Activated CD4-positive, CD25-positive, alpha-beta regulatory T cell treated with anti-CD3 and anti-CD28 coated beads, Interleukin-2, amount 50 U/mL, for 72 hours (primary cell): ENCODE measurements at regions not wholly inside any gene's neighbourhood (a gene's known extent, or its start where the extent isn't known, plus 50 kb on each side); places are given as distances from the start of the nearest gene placed in this dataset.

ENCODE experiments used
- DNase-seq: peaks from one replicate; pipeline ENCODE4 v3.0.0; 2021

- no peak for DNase-seq
Observed at GRCh38 chr13:33373624-33374023, 88.1 kb upstream of the STARD13 start.

- no peak for DNase-seq
Observed at GRCh38 chr13:33375421-33375820, 89.9 kb upstream of the STARD13 start.

- DNase-seq, result no peak
Observed at GRCh38 chr13:33376212-33376611, 90.7 kb upstream of the STARD13 start.

GRCh38 chr13:33377411-33377810 is 91.9 kb upstream of the STARD13 start:
- DNase-seq, result no peak

- DNase-seq, result no peak
Observed at GRCh38 chr13:33377825-33378224, 92.3 kb upstream of the STARD13 start.

- no peak for DNase-seq
Observed at GRCh38 chr13:33379608-33380007, 94.1 kb upstream of the STARD13 start.

- no peak for DNase-seq
Observed at GRCh38 chr13:33380487-33381079, 95.0 kb upstream of the STARD13 start.

- DNase-seq, result no peak
Observed at GRCh38 chr13:33381180-33381579, 95.6 kb upstream of the STARD13 start.

- DNase-seq, result no peak
Observed at GRCh38 chr13:33381906-33382305, 96.4 kb upstream of the STARD13 start.

GRCh38 chr13:33383724-33384577 is 98.4 kb upstream of the STARD13 start:
- DNase-seq, result no peak

- DNase-seq, result no peak
Observed at GRCh38 chr13:33388286-33388998, 102.9 kb upstream of the STARD13 start.

- DNase-seq, result no peak
Observed at GRCh38 chr13:33392794-33393405, 107.3 kb upstream of the STARD13 start.

- DNase-seq, result no peak
Observed at GRCh38 chr13:33394294-33394932, 108.9 kb upstream of the STARD13 start.

GRCh38 chr13:33401238-33401637 is 115.7 kb upstream of the STARD13 start:
- no peak for DNase-seq

GRCh38 chr13:33402975-33403374 is 117.4 kb upstream of the STARD13 start:
- no peak for DNase-seq

- no peak for DNase-seq
Observed at GRCh38 chr13:33403807-33404362, 118.3 kb upstream of the STARD13 start.

GRCh38 chr13:33405371-33405770 is 119.8 kb upstream of the STARD13 start:
- no peak for DNase-seq

- no peak for DNase-seq
Observed at GRCh38 chr13:33409673-33410510, 124.3 kb upstream of the STARD13 start.

GRCh38 chr13:33410619-33411018 is 125.1 kb upstream of the STARD13 start:
- no peak for DNase-seq

- DNase-seq, result no peak
Observed at GRCh38 chr13:33411312-33411711, 125.8 kb upstream of the STARD13 start.

GRCh38 chr13:33415822-33416221 is 130.3 kb upstream of the STARD13 start:
- DNase-seq, result no peak
